ENCODE measurements at regions not wholly inside any gene's neighbourhood (a gene's known extent, or its start where the extent isn't known, plus 50 kb on each side); places are given as distances from the start of the nearest gene placed in this dataset.

GRCh38 chr12:93041416-93041815 is 112.3 kb upstream of the EEA1 start:
- H3K36me3 ChIP-seq (ENCODE audit: control insufficient read depth, insufficient read depth, low read length): no peaks in the 10 kb centered on the region
- H3K4me3 ChIP-seq (ENCODE audit: low read depth, low read length): no peak overlapping the region
- no peaks in the 10 kb centered on the region for H3K27me3 ChIP-seq (ENCODE audit: control insufficient read depth, insufficient read depth, low read length)
- no peak for DNase-seq (ENCODE audit: low read depth)
- TF ChIP-seq CTCF (IDR thresholded peaks at IDR 0.05; ENCODE audit: insufficient read depth, low read length, severe bottlenecking): no peak
- FAIRE-seq: no peak

GRCh38 chr12:93042283-93042682 is 113.2 kb upstream of the EEA1 start:
- no peak overlapping the region for H3K4me3 ChIP-seq (ENCODE audit: low read depth, low read length)
- no peak for FAIRE-seq
- DNase-seq (ENCODE audit: low read depth): peak; percentile 20
- no peaks in the 10 kb centered on the region for H3K27me3 ChIP-seq (ENCODE audit: control insufficient read depth, insufficient read depth, low read length)
- no peak for TF ChIP-seq CTCF (IDR thresholded peaks at IDR 0.05; ENCODE audit: insufficient read depth, low read length, severe bottlenecking)
- no peaks in the 10 kb centered on the region for H3K36me3 ChIP-seq (ENCODE audit: control insufficient read depth, insufficient read depth, low read length)

DNA sequence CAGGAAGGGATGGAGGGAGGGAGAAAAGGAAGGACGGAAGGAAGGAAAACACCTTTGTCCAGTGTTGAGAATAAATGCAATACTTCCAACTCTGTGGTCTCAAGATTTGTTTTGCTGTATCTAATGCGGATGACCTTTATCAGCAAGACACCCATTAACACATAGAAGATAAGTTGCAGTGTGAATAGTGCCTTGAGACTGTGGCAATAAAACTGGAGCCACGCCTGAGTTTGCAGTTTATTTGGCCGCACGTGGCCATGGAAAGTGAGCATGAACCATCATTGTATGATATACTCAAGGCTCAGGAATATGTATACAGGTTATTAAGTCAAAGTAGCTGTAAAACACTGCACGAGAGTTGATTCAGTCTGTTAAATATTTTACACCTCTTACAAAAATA is 113.6 kb upstream of the EEA1 start:
- no peak for DNase-seq (ENCODE audit: low read depth)
- no peaks in the 10 kb centered on the region for H3K36me3 ChIP-seq (ENCODE audit: control insufficient read depth, insufficient read depth, low read length)
- TF ChIP-seq CTCF (IDR thresholded peaks at IDR 0.05; ENCODE audit: insufficient read depth, low read length, severe bottlenecking): no peak
- no peaks in the 10 kb centered on the region for H3K27me3 ChIP-seq (ENCODE audit: control insufficient read depth, insufficient read depth, low read length)
- FAIRE-seq: no peak
- H3K4me3 ChIP-seq (ENCODE audit: low read depth, low read length): no peak overlapping the region

- Histone ChIP-seq H3K36me3 (ENCODE audit: control insufficient read depth, insufficient read depth, low read length) (no peaks in the 10 kb centered on the region), H3K27me3 (ENCODE audit: control insufficient read depth, insufficient read depth, low read length) (no peaks in the 10 kb centered on the region), H3K4me3 (ENCODE audit: low read depth, low read length) (no peak overlapping the region)
- FAIRE-seq (no peak), DNase-seq (ENCODE audit: low read depth) (no peak)
- TF ChIP-seq CTCF (IDR thresholded peaks at IDR 0.05; ENCODE audit: insufficient read depth, low read length, severe bottlenecking): no peak
Measured at GRCh38 chr12:93043192-93043876, 114.2 kb upstream of the EEA1 start.

- FAIRE-seq (no peak), DNase-seq (ENCODE audit: low read depth) (no peak)
- TF ChIP-seq CTCF (IDR thresholded peaks at IDR 0.05; ENCODE audit: insufficient read depth, low read length, severe bottlenecking): no peak
- Histone ChIP-seq H3K36me3 (ENCODE audit: control insufficient read depth, insufficient read depth, low read length) (no peaks in the 10 kb centered on the region), H3K27me3 (ENCODE audit: control insufficient read depth, insufficient read depth, low read length) (no peaks in the 10 kb centered on the region), H3K4me3 (ENCODE audit: low read depth, low read length) (no peak overlapping the region)
Measured at GRCh38 chr12:93043877-93044209, 114.7 kb upstream of the EEA1 start.

DNA sequence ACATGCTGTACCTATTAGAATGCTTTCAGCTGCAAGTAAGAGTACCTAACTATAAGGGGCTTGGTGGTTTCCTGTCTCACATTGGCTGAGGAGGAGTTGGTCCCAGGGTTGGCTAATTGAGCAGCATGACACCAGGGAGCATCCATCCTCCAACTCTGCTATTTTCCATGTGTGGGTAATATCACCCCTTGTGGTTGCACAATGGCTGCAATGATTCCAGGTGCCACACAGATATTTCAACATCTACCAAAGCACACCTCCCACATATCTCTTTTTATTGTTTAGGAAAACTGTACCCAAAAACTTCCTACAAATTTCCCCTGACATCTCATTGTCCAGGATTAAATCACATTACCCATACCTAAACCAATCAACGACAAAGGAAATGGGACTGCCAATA is 118.0 kb upstream of the EEA1 start:
- TF ChIP-seq CTCF (IDR thresholded peaks at IDR 0.05; ENCODE audit: insufficient read depth, low read length, severe bottlenecking): no peak
- Histone ChIP-seq H3K27me3 (ENCODE audit: control insufficient read depth, insufficient read depth, low read length) (no peaks in the 10 kb centered on the region), H3K4me3 (ENCODE audit: low read depth, low read length) (no peak overlapping the region), H3K36me3 (ENCODE audit: control insufficient read depth, insufficient read depth, low read length) (no peaks in the 10 kb centered on the region)
- DNase-seq (ENCODE audit: low read depth) (no peak), FAIRE-seq (no peak)
